Uterus (tissue), 3 donors: ENCODE measurements at regions not wholly inside any gene's neighbourhood (a gene's known extent, or its start where the extent isn't known, plus 50 kb on each side); places are given as distances from the start of the nearest gene placed in this dataset.

Source experiments
- DNase-seq, 2 donors: peaks; one replicate each; pipeline ENCODE4 v3.0.0-alpha.2; 2019 to 2020
- H3K27ac ChIP-seq, 2 donors: fragments of 200-600 bp; sonication (generic); 1 replicate in 1 of 2; 2 replicates in 1 of 2; pipeline ENCODE4 v1.5.1; 2016 to 2018
- H3K27me3 ChIP-seq, 2 donors: fragments of 200-600 bp; sonication (generic); one replicate each; pipeline ENCODE4 v1.5.1; 2018 to 2019; ENCODE audit warnings: control low read depth in 1 of 2
- H3K36me3 ChIP-seq, 2 donors: fragments of 200-600 bp; sonication (generic); one replicate each; pipeline ENCODE4 v1.5.1; 2019; ENCODE audit warnings: control low read depth in 1 of 2
- H3K4me1 ChIP-seq, 2 donors: fragments of 200-600 bp; sonication (generic); one replicate each; pipeline ENCODE4 v1.5.1; 2018 to 2019; ENCODE audit warnings: control low read depth in 1 of 2
- H3K4me3 ChIP-seq, 2 donors: fragments of 200-600 bp; sonication (generic); 1 replicate in 1 of 2; 2 replicates in 1 of 2; pipeline ENCODE4 v1.5.1; 2018 to 2019; ENCODE audit warnings: mild to moderate bottlenecking in 1 of 2
- H3K9me3 ChIP-seq, 2 donors: fragments of 200-600 bp; sonication (generic); one replicate each; pipeline ENCODE4 v1.5.1; 2019; ENCODE audit warnings: control low read depth in 1 of 2
- CTCF ChIP-seq, 4 experiments: fragments of 200-600 bp in 2 of 4; fragments of 450-650 bp in 2 of 4; sonication (generic) in 2 of 4; IDR thresholded peaks; one replicate each; pipeline ENCODE4 v1.5.1; 2016 to 2019; ENCODE audit warnings: antibody characterized with exemption in 4 of 4, mild to moderate bottlenecking in 2 of 4, moderate library complexity in 1 of 4
- POLR2A ChIP-seq, 2 donors: fragments of 450-650 bp; IDR thresholded peaks; one replicate each; pipeline ENCODE4 v1.6.1; 2016; ENCODE audit warnings: antibody characterized with exemption in 2 of 2, mild to moderate bottlenecking in 1 of 2, moderate library complexity in 1 of 2
- intact Hi-C: fragments of 100-400 bp; cut with DNase I; formaldehyde crosslinking; loops from one replicate; pipeline ENCODE4 v1.15.1; 2023; ENCODE audit warnings: low total_unique reads
- donor health status: DM: yes; HTN: yes; CAD: no.

GRCh38 chr2:3986530-3987258 lies 283.3 kb downstream of the DCDC2C start:
- TF ChIP-seq POLR2A (IDR thresholded peaks at IDR 0.05), result no peak
- no peak for TF ChIP-seq CTCF (IDR thresholded peaks at IDR 0.05)
- intact Hi-C loops, result no loop called here
- H3K4me3 ChIP-seq, result no peak overlapping the region
- no peak overlapping the region for H3K27ac ChIP-seq
- H3K9me3 ChIP-seq, result no peaks in the 10 kb centered on the region
- no peaks in the 10 kb centered on the region for H3K4me1 ChIP-seq
- no peaks in the 10 kb centered on the region for H3K27me3 ChIP-seq
- DNase-seq, result no peak
- no peaks in the 10 kb centered on the region for H3K36me3 ChIP-seq

- no peaks in the 10 kb centered on the region for H3K9me3 ChIP-seq
- no peak overlapping the region for H3K27ac ChIP-seq
- intact Hi-C loops, result no loop called here
- H3K4me1 ChIP-seq, result no peaks in the 10 kb centered on the region
- TF ChIP-seq CTCF (IDR thresholded peaks at IDR 0.05) (no peak), POLR2A (IDR thresholded peaks at IDR 0.05) (no peak)
- H3K36me3 ChIP-seq, result no peaks in the 10 kb centered on the region
- no peak overlapping the region for H3K4me3 ChIP-seq
- no peaks in the 10 kb centered on the region for H3K27me3 ChIP-seq
- no peak for DNase-seq
Observed at GRCh38 chr2:4002841-4003403, 299.5 kb downstream of the DCDC2C start.

- Histone ChIP-seq H3K4me1 (no peaks in the 10 kb centered on the region), H3K27ac (no peak overlapping the region), H3K27me3 (no peaks in the 10 kb centered on the region), H3K9me3 (no peaks in the 10 kb centered on the region), H3K36me3 (no peaks in the 10 kb centered on the region), H3K4me3 (no peak overlapping the region)
- TF ChIP-seq CTCF (IDR thresholded peaks at IDR 0.05) (no peak), POLR2A (IDR thresholded peaks at IDR 0.05) (no peak)
- DNase-seq, result no peak
- intact Hi-C loops, result no loop called here
Observed at GRCh38 chr2:4012197-4012596, 308.8 kb downstream of the DCDC2C start.

- intact Hi-C loops, result no loop called here
- no peak for TF ChIP-seq POLR2A (IDR thresholded peaks at IDR 0.05)
- no peak for TF ChIP-seq CTCF (IDR thresholded peaks at IDR 0.05)
- Histone ChIP-seq H3K27me3 (no peaks in the 10 kb centered on the region), H3K27ac (no peak overlapping the region), H3K9me3 (no peaks in the 10 kb centered on the region), H3K4me1 (no peaks in the 10 kb centered on the region), H3K4me3 (no peak overlapping the region), H3K36me3 (no peaks in the 10 kb centered on the region)
- no peak for DNase-seq
Observed at GRCh38 chr2:4018535-4018934, 315.2 kb downstream of the DCDC2C start.

- Histone ChIP-seq H3K27me3 (no peaks in the 10 kb centered on the region), H3K4me1 (no peaks in the 10 kb centered on the region), H3K27ac (no peak overlapping the region), H3K4me3 (no peak overlapping the region), H3K9me3 (no peaks in the 10 kb centered on the region), H3K36me3 (no peaks in the 10 kb centered on the region)
- DNase-seq, result no peak
- TF ChIP-seq POLR2A (IDR thresholded peaks at IDR 0.05) (no peak), CTCF (IDR thresholded peaks at IDR 0.05) (no peak)
- intact Hi-C loops, result no loop called here
Observed at GRCh38 chr2:4020153-4020552, 316.8 kb downstream of the DCDC2C start.
